ENCODE measurements at regions not wholly inside any gene's neighbourhood (a gene's known extent, or its start where the extent isn't known, plus 50 kb on each side); places are given as distances from the start of the nearest gene placed in this dataset.
"Not testable (repeated sequence)": the region's sequence is repeated elsewhere in the genome, so short reads cannot be mapped to it uniquely, and the experiment has no call there.

DNA sequence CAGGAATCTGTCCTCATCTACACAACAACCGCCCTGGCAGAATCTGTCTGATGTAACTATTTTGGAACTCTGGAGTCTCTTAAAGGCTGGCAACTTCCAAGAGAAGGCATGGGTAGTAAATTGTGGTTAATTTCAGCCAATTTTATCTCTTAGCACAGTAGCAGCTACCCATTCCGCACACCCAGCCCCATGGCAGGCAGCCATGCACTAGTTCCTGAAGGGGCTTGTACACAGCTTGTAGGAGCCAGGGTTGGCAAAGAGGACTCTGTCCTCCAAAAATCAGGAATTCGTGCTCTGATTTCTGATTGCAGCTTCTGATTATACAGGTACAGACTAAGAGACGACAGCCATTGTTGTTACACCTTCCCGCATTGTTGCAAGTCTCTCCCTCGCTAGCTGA is 155.9 kb downstream of the RNF144B start:
- H3K9ac ChIP-seq, result no peak overlapping the region
- H3K27ac ChIP-seq (ENCODE audit: low read depth in 2 of 2, low read length in 1 of 2), result no peak overlapping the region
- H4K20me1 ChIP-seq (ENCODE audit: insufficient read depth), result no peaks in the 10 kb centered on the region
- peaks cover 0 to 3% of the 10 kb centered on the region in 2 experiments for H3K36me3 ChIP-seq (replicated peaks in 1 of 2; ENCODE audit: control insufficient read depth in 1 of 2, insufficient read depth in 2 of 2, low read length in 1 of 2)
- H3F3A ChIP-seq (replicated peaks; ENCODE audit: insufficient read depth), result no peaks in the 10 kb centered on the region
- no peak overlapping the region for H3K4me2 ChIP-seq
- 41% methylated on average over 6 of the region's 6 CpGs for WGBS (ENCODE audit: low lambda C conversion rate)
- DNase-seq, result no peak
- no peaks in the 10 kb centered on the region for H3K79me2 ChIP-seq (ENCODE audit: insufficient read depth)
- TF ChIP-seq NFIC (IDR thresholded peaks at IDR 0.05; ENCODE audit: borderline replicate concordance), result no peak
- no peak for TF ChIP-seq NRF1 (IDR thresholded peaks at IDR 0.05; ENCODE audit: low read depth, low read length)
- no peak for TF ChIP-seq EP300 (IDR thresholded peaks at IDR 0.05; ENCODE audit: borderline replicate concordance in 1 of 2, low read depth in 1 of 2, low read length in 1 of 2)
- TF ChIP-seq RAD21 (IDR thresholded peaks at IDR 0.05; ENCODE audit: low read length), result no peak
- no peak for TF ChIP-seq FOXM1 (IDR thresholded peaks at IDR 0.05; ENCODE audit: low read depth)
- TF ChIP-seq MEF2A (IDR thresholded peaks at IDR 0.05; ENCODE audit: borderline replicate concordance, low read depth), result no peak
- TF ChIP-seq ELF1 (IDR thresholded peaks at IDR 0.05), result no peak
- no peak for TF ChIP-seq EZH2phosphoT487 (IDR thresholded peaks at IDR 0.05; ENCODE audit: borderline replicate concordance, low read depth)
- TF ChIP-seq, protein P1, sequence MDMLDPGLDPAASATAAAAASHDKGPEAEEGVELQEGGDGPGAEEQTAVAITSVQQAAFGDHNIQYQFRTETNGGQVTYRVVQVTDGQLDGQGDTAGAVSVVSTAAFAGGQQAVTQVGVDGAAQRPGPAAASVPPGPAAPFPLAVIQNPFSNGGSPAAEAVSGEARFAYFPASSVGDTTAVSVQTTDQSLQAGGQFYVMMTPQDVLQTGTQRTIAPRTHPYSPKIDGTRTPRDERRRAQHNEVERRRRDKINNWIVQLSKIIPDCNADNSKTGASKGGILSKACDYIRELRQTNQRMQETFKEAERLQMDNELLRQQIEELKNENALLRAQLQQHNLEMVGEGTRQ (IDR thresholded peaks at IDR 0.05; ENCODE audit: borderline replicate concordance, low read depth, low read length), result no peak
- TF ChIP-seq, protein P2, sequence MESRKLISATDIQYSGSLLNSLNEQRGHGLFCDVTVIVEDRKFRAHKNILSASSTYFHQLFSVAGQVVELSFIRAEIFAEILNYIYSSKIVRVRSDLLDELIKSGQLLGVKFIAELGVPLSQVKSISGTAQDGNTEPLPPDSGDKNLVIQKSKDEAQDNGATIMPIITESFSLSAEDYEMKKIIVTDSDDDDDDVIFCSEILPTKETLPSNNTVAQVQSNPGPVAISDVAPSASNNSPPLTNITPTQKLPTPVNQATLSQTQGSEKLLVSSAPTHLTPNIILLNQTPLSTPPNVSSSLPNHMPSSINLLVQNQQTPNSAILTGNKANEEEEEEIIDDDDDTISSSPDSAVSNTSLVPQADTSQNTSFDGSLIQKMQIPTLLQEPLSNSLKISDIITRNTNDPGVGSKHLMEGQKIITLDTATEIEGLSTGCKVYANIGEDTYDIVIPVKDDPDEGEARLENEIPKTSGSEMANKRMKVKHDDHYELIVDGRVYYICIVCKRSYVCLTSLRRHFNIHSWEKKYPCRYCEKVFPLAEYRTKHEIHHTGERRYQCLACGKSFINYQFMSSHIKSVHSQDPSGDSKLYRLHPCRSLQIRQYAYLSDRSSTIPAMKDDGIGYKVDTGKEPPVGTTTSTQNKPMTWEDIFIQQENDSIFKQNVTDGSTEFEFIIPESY (IDR thresholded peaks at IDR 0.05; ENCODE audit: borderline replicate concordance, low read depth), result no peak
- TF ChIP-seq, protein P3, sequence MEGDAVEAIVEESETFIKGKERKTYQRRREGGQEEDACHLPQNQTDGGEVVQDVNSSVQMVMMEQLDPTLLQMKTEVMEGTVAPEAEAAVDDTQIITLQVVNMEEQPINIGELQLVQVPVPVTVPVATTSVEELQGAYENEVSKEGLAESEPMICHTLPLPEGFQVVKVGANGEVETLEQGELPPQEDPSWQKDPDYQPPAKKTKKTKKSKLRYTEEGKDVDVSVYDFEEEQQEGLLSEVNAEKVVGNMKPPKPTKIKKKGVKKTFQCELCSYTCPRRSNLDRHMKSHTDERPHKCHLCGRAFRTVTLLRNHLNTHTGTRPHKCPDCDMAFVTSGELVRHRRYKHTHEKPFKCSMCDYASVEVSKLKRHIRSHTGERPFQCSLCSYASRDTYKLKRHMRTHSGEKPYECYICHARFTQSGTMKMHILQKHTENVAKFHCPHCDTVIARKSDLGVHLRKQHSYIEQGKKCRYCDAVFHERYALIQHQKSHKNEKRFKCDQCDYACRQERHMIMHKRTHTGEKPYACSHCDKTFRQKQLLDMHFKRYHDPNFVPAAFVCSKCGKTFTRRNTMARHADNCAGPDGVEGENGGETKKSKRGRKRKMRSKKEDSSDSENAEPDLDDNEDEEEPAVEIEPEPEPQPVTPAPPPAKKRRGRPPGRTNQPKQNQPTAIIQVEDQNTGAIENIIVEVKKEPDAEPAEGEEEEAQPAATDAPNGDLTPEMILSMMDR (IDR thresholded peaks at IDR 0.05), result no peak
- no peak for TF ChIP-seq POLR2AphosphoS5 (IDR thresholded peaks at IDR 0.05; ENCODE audit: low read depth, low read length)
- TF ChIP-seq FOSL2 (IDR thresholded peaks at IDR 0.05; ENCODE audit: borderline replicate concordance, low read depth), result no peak
- no peaks in the 10 kb centered on the region for H3K4me1 ChIP-seq (ENCODE audit: control insufficient read depth in 1 of 2, insufficient read depth in 2 of 2, low read depth in 1 of 2, low read length in 1 of 2)
- H3K9me2 ChIP-seq, result no peaks in the 10 kb centered on the region
- ChIA-PET POLR2A (no interaction called here), CTCF (no interaction called here)
- 0 out of 2 replicates have a peak, but pooled peaks cover 5% of the 10 kb centered on the region for H3K9me3 ChIP-seq
- no peak overlapping the region for H3K4me3 ChIP-seq (ENCODE audit: low read depth in 2 of 2, low read length in 1 of 2)
- H3K27me3 ChIP-seq (ENCODE audit: insufficient read depth), result no peaks in the 10 kb centered on the region; the same call in 1 of the 2 replicates
- H2AFZ ChIP-seq (ENCODE audit: low read depth), result no peak overlapping the region

DNA sequence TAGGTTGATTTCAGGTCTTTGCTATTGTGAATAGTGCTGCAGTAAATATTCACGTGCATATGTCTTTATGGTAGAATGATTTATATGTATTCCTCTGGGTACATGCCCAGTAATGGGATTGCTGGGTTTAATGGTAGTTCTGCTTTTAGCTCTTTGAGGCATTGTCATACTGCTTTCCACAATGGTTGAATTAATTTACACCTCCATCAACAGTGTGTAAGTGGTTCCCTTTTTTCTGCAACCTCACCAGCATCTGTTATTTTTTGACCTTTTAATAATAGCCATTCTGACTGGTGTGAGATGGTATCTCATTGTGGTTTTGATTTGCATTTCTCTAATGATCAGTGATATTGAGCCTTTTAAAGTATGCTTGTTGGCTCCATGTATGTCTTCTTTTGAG is 158.0 kb downstream of the RNF144B start:
- DNase-seq; H4K20me1 ChIP-seq (ENCODE audit: insufficient read depth); H3K36me3 ChIP-seq (replicated peaks in 1 of 2; ENCODE audit: control insufficient read depth in 1 of 2, insufficient read depth in 2 of 2, low read length in 1 of 2); H3K27ac ChIP-seq (ENCODE audit: low read depth in 2 of 2, low read length in 1 of 2); H2AFZ ChIP-seq (ENCODE audit: low read depth); H3K9me3 ChIP-seq; H3K4me1 ChIP-seq (ENCODE audit: control insufficient read depth in 1 of 2, insufficient read depth in 2 of 2, low read depth in 1 of 2, low read length in 1 of 2); H3K79me2 ChIP-seq (ENCODE audit: insufficient read depth); H3K4me3 ChIP-seq (ENCODE audit: low read depth in 2 of 2, low read length in 1 of 2); H3K9ac ChIP-seq; H3K4me2 ChIP-seq; H3K27me3 ChIP-seq (ENCODE audit: insufficient read depth); POLR2A ChIA-PET; H3K9me2 ChIP-seq; H3F3A ChIP-seq (replicated peaks; ENCODE audit: insufficient read depth): not testable (repeated sequence)
- CTCF ChIA-PET, result interaction anchor here (0.7 kb wide), 1 partner anchor 51 kb away, joined by 3 read pairs; no protein-coding TSS in a partner anchor
- 57% methylated on average over 1 of the region's 1 CpG for WGBS (ENCODE audit: low lambda C conversion rate)
